Hepatocyte (in vitro differentiated cells): ENCODE measurements at regions not wholly inside any gene's neighbourhood (a gene's known extent, or its start where the extent isn't known, plus 50 kb on each side); places are given as distances from the start of the nearest gene placed in this dataset.
A peak's percentile ranks its signal among the peaks of the same experiment; 100 is the strongest.

Experiments used
- DNase-seq: peaks from one replicate; pipeline ENCODE4 v3.0.0-alpha.2; 2016; ENCODE audit warnings: low spot score
- H2AFZ ChIP-seq: fragments of 200-600 bp; sonication (generic); 2 replicates; pipeline ENCODE4 v1.6.0; 2016; ENCODE audit warnings: antibody characterized with exemption, mild to moderate bottlenecking
- H3K27ac ChIP-seq: fragments of 200-600 bp; sonication (generic); 2 replicates; pipeline ENCODE4 v1.5.1; 2016; ENCODE audit warnings: mild to moderate bottlenecking
- H3K27me3 ChIP-seq: fragments of 200-600 bp; sonication (generic); 2 replicates; pipeline ENCODE4 v1.6.1; 2016
- H3K36me3 ChIP-seq: fragments of 200-600 bp; sonication (generic); replicated peaks from 2 replicates; pipeline ENCODE4 v1.5.1; 2016; ENCODE audit warnings: low read depth; ENCODE audit not compliant: insufficient read depth
- H3K4me1 ChIP-seq: fragments of 200-600 bp; sonication (generic); 2 replicates; pipeline ENCODE4 v1.5.1; 2016; ENCODE audit warnings: mild to moderate bottlenecking, moderate library complexity; ENCODE audit not compliant: insufficient read depth
- H3K4me2 ChIP-seq: fragments of 200-600 bp; sonication (generic); 2 replicates; pipeline ENCODE4 v1.6.0; 2016
- H3K4me3 ChIP-seq: fragments of 200-600 bp; sonication (generic); 2 replicates; pipeline ENCODE4 v1.5.1; 2016; ENCODE audit warnings: mild to moderate bottlenecking
- H3K79me2 ChIP-seq: fragments of 200-600 bp; sonication (generic); 2 replicates; pipeline ENCODE4 v1.6.0; 2017; ENCODE audit warnings: mild to moderate bottlenecking
- H3K9me2 ChIP-seq: fragments of 200-600 bp; sonication (generic); replicated peaks from 2 replicates; pipeline ENCODE4 v1.6.0; 2017; ENCODE audit warnings: mild to moderate bottlenecking; ENCODE audit not compliant: insufficient read depth
- H3K9me3 ChIP-seq: fragments of 200-600 bp; sonication (generic); 2 replicates; pipeline ENCODE4 v1.5.1; 2016; ENCODE audit warnings: low read depth, mild to moderate bottlenecking
- H4K20me1 ChIP-seq: fragments of 200-600 bp; sonication (generic); 2 replicates; pipeline ENCODE4 v1.6.0; 2016; ENCODE audit warnings: mild to moderate bottlenecking; ENCODE audit not compliant: insufficient read depth, poor library complexity, severe bottlenecking
- CTCF ChIP-seq: fragments of 200-600 bp; sonication (generic); IDR thresholded peaks from 2 replicates; pipeline ENCODE4 v1.5.1; 2016; ENCODE audit warnings: antibody characterized with exemption, mild to moderate bottlenecking; ENCODE audit not compliant: poor library complexity
- EZH2 ChIP-seq: fragments of 200-600 bp; sonication (generic); IDR thresholded peaks from 2 replicates; pipeline ENCODE4 v1.6.1; 2016; ENCODE audit warnings: antibody characterized with exemption, mild to moderate bottlenecking, borderline replicate concordance
- EZH2phosphoT487 ChIP-seq: fragments of 200-600 bp; sonication (generic); IDR thresholded peaks from one replicate; pipeline ENCODE4 v1.6.1; 2018; ENCODE audit warnings: antibody characterized with exemption, mild to moderate bottlenecking, low read depth, moderate library complexity; ENCODE audit not compliant: unreplicated experiment, severe bottlenecking
- WGBS: methylation state at CpG from one replicate; pipeline ENCODE4 v1.1.6; 2016; ENCODE audit warnings: low lambda C conversion rate; ENCODE audit errors: missing lambda C conversion rate; 5-methylcytosine and 5-hydroxymethylcytosine counted together

DNA sequence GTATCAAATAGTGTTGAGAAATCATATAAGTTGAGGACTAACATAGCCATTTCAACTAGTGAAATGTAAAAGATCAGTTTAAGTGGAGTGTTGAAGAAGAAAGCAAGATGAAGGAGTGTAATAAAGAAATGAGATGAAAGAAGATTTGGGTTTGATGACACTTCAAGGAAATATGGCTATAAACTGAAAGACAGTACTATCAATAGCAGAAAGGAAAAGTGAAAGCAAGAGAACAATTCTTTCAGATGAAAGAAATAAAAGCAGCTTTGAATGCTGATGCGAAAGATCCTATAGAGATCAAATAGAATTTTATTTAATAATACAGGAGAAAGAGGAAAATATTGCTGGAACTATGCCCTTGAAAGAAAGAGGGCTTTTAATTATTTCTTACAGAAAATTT lies 92.8 kb upstream of the PRSS16 start:
- no peak for DNase-seq
- TF ChIP-seq EZH2 = no peak
- TF ChIP-seq CTCF = no peak
- no peak for TF ChIP-seq EZH2phosphoT487
- H4K20me1 ChIP-seq = no peaks in the 10 kb centered on the region
- WGBS = 97% methylated on average over 1 of the region's 1 CpG
- no peaks in the 10 kb centered on the region for H3K27me3 ChIP-seq
- no peak overlapping the region for H3K27ac ChIP-seq
- H3K79me2 ChIP-seq = no peaks in the 10 kb centered on the region
- no peaks in the 10 kb centered on the region for H3K9me3 ChIP-seq
- no peaks in the 10 kb centered on the region for H3K36me3 ChIP-seq
- no peaks in the 10 kb centered on the region for H3K4me1 ChIP-seq
- H3K9me2 ChIP-seq = no peaks in the 10 kb centered on the region
- no peak overlapping the region for H3K4me3 ChIP-seq
- no peak overlapping the region for H3K4me2 ChIP-seq
- no peak overlapping the region for H2AFZ ChIP-seq

DNA sequence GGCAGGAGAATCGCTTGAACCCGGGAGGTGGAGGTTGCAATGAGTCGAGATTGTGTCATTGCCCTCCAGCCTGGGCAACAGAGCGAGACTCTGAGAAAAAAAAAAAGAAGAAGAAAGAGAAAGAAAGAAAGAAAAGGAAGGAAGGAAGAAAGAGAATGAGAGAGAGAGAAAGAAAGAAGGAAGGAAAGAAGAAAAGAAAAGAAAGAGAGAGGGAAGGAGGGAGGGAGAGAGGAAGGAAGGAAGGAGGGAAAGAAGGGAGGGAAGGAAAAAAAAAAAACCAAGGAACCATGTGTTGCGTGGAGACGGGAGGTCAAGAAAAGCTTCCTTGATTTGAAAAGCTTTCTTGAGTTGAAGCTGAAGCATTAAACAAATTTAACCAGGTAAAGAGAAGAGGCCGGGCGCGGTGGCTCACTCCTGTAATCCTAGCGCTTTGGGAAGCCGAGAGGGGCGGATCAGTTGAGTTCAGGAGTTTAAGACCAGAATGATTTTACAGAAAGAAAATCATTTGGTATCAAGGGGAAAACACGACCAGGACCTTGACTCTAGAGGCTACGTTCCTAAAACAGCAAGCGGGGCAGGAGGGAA lies 90.5 kb upstream of the PRSS16 start:
- no peaks in the 10 kb centered on the region for H3K9me2 ChIP-seq
- no peaks in the 10 kb centered on the region for H4K20me1 ChIP-seq
- no peaks in the 10 kb centered on the region for H3K79me2 ChIP-seq
- H3K27ac ChIP-seq = peak overlapping the region; percentile 39
- peak overlapping the region; percentile 85 for H2AFZ ChIP-seq
- H3K27me3 ChIP-seq = no peaks in the 10 kb centered on the region
- H3K9me3 ChIP-seq = no peaks in the 10 kb centered on the region
- peak overlapping the region; percentile 82 for H3K4me2 ChIP-seq
- no peaks in the 10 kb centered on the region for H3K4me1 ChIP-seq
- 30% methylated on average over 15 of the region's 15 CpGs for WGBS
- no peak for DNase-seq
- TF ChIP-seq CTCF (no peak), EZH2phosphoT487 (no peak), EZH2 (no peak)
- peak overlapping the region; percentile 50 for H3K4me3 ChIP-seq
- H3K36me3 ChIP-seq = no peaks in the 10 kb centered on the region

GRCh38 chr6:27157459-27158315 lies 89.8 kb upstream of the PRSS16 start:
- TF ChIP-seq EZH2phosphoT487 = no peak
- TF ChIP-seq CTCF = peak; percentile 68
- Histone ChIP-seq H3K4me1 (no peaks in the 10 kb centered on the region), H3K9me2 (no peaks in the 10 kb centered on the region), H3K4me2 (peak overlapping the region; percentile 82), H3K27ac (peak overlapping the region; percentile 39), H3K36me3 (no peaks in the 10 kb centered on the region), H3K27me3 (no peaks in the 10 kb centered on the region), H3K9me3 (no peaks in the 10 kb centered on the region), H2AFZ (peak overlapping the region; percentile 85), H3K4me3 (peak overlapping the region; percentile 50), H4K20me1 (no peaks in the 10 kb centered on the region), H3K79me2 (no peaks in the 10 kb centered on the region)
- WGBS = 6% methylated on average over 34 of the region's 34 CpGs
- peak; percentile 86 for DNase-seq
